M059J (cell line): ENCODE measurements at regions not wholly inside any gene's neighbourhood (a gene's known extent, or its start where the extent isn't known, plus 50 kb on each side); places are given as distances from the start of the nearest gene placed in this dataset.
A peak's percentile ranks its signal among the peaks of the same experiment; 100 is the strongest.
"Not testable (repeated sequence)": the region's sequence is repeated elsewhere in the genome, so short reads cannot be mapped to it uniquely, and the experiment has no call there.

Experiments
- DNase-seq: peaks from one replicate; pipeline ENCODE4 v3.0.0-alpha.2; 2012; ENCODE audit warnings: low read depth

DNA sequence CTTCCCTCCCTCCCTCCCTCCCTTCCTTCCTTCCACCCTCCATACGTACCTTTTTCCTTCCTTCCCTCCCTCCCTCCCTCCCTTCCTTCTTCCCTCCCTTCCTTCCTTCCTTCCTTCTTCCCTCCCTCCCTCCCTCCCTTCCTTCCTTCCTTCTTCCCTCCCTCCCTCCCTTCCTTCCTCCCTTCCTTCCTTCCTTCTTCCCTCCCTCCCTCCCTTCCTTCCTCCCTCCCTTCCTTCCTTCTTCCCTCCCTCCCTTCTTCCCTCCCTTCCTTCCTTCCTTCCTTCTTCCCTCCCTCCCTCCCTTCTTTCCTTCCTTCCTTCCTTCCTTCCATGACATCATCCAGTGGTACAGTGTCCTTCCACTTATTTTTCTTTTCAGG is 394.9 kb upstream of the KCNMB2 start:
- DNase-seq: not testable (repeated sequence)

DNA sequence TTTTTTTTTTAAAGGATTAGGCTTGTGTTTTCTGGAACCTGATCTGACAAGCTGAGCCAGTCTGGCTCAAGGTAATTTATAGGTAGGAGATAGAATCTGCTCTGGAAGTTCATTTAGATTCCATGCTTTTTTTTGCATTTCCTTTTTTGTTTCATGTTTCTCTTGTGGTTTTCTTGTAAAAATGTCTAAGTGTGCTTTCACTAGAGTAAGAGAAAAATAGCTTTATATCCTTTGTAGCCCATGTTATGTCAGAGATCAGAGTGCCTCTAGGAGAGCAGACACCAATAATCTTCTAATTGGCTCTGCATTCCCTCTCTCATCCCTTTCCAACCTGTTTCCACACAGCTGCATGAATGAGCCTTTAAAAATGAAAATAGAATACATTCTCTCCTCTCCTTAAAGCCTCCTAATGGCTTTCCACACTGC is 389.8 kb upstream of the KCNMB2 start:
- peak; percentile 84 for DNase-seq

DNA sequence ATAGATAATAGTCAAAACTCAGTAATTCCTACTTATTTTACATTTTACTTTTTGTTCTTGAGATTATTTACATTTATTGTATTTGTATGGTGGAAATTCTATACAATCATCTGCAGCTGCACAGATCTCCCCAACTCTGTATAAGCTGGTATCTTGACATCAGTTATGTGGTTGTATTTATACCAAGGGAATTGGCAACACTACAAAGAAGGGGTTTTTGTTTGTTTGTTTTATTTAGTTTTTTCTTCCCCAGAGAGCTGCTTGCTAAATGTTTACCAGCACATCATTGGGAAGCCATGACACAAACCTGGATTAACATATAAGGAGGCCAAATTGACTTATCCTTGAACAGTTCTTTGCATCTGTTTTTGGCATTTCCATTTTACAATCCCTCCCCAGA is 389.2 kb upstream of the KCNMB2 start:
- peak; percentile 23 for DNase-seq

GRCh38 chr3:178152031-178152806 is 384.0 kb upstream of the KCNMB2 start:
- no peak for DNase-seq

DNA sequence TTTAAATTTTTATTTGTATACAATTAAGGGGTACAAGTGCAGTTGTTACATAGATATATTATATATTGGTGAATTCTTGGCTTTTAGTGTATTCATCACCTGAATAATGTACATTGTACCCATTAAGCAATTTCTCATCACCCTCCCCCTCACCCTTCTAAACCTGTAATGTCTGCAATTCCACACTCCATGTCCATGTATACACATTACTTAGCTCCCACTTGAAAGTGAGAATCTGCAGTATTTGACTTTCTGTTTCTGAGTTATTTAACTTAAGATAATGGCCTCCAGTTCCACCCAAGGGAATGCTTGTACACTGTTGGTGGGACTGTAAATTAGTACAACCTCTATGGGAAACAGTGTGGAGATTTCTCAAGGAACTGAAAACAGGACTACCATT is 383.2 kb upstream of the KCNMB2 start:
- no peak for DNase-seq

GRCh38 chr3:178155521-178155920 is 380.7 kb upstream of the KCNMB2 start:
- DNase-seq: peak; percentile 42

GRCh38 chr3:178156301-178156700 is 379.9 kb upstream of the KCNMB2 start:
- DNase-seq: no peak

DNA sequence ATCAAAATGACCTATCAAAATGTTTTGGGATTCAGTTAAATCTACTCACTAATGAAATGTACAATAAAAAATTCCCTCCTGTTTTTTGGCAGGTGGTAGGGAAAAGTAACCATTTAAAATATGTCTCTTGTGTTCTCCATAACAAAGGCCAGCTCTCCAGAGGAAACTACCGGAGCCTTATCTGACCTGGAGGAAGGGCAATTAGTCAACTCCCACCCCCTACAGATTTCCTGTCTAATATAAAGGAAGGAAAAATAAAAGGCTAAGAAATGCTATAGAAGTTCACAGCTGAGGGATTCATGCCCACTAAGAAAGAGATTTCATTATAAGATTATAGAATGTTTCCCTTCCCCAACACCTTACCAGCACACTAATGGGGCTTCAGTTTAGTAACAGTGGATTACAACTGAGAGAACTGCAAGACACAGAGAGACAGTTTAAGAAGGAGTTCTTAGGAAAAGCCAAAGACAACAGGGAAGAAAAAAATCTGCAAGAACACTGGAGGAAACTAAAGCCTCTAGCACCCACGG is 376.5 kb upstream of the KCNMB2 start:
- no peak for DNase-seq

DNA sequence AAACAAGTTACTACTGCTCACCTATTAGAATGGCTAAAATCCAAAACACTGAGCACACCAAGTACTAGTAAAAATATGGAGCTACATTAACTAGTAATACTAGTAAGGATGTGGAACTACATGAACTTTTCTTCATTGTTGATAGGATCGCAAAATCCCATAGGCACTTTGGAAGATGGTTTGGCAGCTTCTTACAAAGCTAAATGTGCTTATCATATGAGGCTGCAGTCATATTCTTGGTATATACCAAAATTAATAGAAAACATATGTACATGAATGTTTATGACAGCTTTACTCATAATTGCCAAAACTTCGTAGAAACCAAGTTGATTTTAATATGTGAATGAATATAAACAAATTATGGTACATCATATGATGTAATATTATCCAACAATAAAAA is 366.8 kb upstream of the KCNMB2 start:
- DNase-seq: no peak

DNA sequence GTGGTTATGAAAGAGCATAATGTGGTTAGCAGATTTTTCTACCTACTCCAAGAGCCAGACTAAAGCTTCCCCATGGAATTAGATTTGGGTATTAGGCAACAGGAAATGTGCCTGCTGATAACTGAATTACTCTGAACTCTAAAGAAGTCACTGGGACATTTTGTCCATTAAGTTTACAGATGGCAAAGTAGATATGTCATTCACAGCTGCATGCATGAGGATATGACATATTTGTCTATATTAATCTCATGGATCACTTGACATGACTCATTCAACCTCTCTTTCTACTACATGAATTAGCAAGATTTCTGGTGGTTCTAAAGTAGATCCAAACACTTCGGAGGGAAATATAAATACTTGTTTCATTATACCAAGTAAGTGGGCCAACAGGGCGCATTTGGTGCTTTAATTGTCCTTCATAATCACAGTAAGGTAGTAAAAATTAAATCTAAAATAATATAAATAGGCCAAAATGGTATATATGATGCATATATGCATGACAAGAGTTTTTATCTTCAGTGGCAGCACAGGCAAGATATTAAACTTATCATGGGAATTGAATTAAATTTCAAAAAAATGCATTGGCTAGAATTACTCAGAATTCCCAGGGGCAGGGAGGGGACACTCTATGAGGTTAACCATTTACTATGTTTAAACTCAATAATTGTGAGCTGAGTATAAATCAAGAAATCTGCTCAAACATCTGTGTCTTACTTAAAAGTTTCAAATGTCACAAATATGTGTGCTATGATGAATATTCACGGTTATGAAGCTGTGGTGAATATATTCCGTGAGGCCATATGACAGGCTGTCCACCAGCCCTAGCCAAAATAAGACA is 365.3 kb upstream of the KCNMB2 start:
- peak; percentile 97 for DNase-seq

GRCh38 chr3:178172121-178172520 is 364.1 kb upstream of the KCNMB2 start:
- DNase-seq: no peak

- no peak for DNase-seq
These were observed 361.9 kb upstream of the KCNMB2 start for GRCh38 chr3:178174201-178174915.

GRCh38 chr3:178181088-178181487 is 355.1 kb upstream of the KCNMB2 start:
- DNase-seq: no peak

- DNase-seq: no peak
These were observed 354.5 kb upstream of the KCNMB2 start for GRCh38 chr3:178181784-178182183.

DNA sequence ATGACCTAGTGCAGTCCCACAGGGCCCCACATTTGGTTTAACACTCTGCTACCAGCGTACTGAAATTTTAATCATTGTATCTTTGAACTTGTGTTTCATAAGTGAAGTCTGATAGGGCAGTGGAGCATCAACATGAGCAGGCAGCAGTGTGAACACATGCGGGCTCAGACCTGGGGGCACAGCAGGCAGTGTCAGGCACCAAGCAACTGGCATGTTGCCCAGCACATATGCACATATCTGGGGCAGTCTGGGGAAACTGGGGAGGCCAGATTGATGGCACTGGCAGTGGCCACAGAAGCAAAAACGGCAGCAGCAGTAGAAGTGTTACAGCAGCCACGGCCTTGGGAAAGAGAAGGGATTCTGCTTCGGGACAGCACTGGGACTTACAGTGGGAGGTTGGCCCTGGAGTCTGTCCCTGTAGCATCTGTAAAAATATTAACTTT is 353.9 kb upstream of the KCNMB2 start:
- no peak for DNase-seq

DNA sequence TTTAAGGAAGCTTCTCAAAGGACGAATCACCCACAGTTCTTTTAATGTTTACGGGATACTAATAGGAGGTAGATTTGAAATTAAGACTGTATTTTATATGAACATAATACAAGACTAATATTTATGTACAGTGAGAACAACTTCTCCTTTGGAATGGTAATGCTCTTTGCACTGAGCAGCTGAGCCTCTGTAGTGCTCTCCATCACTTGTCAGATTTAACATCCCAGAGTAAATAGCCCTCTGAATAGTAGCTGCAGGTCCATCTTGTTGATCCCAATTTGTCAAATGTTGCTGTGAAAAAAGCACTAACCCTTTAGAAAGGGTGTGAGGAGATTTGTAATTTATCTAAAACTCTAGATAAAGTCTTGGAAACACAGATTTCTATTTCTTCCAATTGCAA is 351.4 kb upstream of the KCNMB2 start:
- DNase-seq: no peak

DNA sequence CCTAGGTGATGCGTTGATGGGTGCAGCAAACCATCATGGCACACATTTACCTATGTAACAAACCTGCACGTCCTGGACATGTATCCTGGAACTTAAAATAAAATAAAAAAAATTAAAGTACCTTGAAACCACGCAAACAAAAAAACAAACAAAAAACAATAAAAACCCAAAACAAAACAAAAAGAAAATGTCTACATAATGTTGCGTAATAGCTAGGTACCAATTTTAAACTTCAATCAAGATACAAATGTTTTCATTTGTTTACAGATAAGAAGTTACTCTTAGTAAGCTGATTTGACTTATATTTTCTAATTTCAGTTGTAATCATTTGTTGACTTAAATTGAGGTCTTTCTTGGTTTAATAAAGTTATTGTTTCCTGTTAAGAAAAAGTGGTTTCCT is 349.6 kb upstream of the KCNMB2 start:
- no peak for DNase-seq

DNA sequence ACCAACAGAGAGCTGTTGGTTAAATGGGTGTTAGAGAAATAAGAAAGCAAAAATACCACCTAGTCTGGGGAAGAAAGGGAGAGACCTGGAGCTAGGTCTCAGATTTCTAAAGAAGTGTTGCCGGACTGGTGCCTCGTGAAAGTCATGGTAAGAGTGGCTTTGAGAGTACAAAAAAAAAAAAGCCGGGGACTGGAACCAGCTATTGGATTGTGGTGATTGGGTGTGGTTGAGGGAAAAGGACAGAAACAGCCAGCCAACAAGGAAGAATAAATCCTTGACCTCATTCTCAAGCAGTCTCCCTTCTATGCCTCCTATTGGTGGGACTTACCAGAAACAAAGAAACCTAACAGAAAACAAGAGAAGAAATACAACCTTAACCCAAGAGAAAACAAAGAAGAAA is 346.4 kb upstream of the KCNMB2 start:
- DNase-seq: no peak

GRCh38 chr3:178193846-178194245 is 342.4 kb upstream of the KCNMB2 start:
- DNase-seq: peak; percentile 51

DNA sequence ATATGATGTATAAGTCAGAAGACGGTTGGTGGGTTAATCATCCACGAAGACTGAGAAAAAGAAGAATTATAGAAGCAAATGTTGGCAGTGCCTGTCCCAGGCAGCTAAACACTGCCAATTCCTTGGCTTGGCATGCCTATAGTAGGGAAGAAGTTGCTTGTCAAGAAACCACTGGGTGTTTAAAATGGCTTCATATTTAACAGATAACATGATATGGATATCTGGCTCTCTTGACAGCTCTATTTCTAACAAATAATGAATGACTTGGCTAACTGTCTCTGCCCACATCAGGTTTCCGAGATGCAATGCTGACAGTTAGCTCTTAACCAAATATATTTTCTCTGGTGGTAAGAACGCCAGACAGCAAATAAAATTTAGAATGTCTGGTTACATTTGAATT is 341.7 kb upstream of the KCNMB2 start:
- peak; percentile 31 for DNase-seq

GRCh38 chr3:178195824-178196223 is 340.4 kb upstream of the KCNMB2 start:
- peak; percentile 82 for DNase-seq

DNA sequence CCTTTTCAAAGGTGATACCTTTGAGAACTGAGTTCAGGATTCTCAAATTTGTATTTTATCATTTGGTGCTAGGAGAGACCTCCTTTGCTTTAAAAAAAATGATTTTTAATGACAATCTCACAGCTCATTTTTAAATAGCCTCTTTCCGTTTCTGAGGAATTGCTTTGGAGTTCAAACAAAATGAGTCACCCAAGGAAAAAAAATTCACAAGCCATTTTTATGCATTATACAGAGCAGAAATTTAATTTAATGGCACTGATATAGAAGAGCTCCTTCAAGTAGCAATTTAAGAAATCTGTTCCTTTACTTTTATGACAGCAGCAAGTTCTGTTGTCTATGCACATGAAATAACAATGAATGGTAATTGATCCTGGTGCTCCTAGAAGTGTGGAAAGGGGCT is 337.9 kb upstream of the KCNMB2 start:
- DNase-seq: peak; percentile 48
